HG03520 (cell line): ENCODE measurements at regions not wholly inside any gene's neighbourhood (a gene's known extent, or its start where the extent isn't known, plus 50 kb on each side); places are given as distances from the start of the nearest gene placed in this dataset.
"Not testable (repeated sequence)": the region's sequence is repeated elsewhere in the genome, so short reads cannot be mapped to it uniquely, and the experiment has no call there.

Experiments used
- ATAC-seq: cut with Tn5 transposase; IDR thresholded peaks from one replicate; pipeline ENCODE4 v1.9.1; 2021; ENCODE audit warnings: mild to moderate bottlenecking, moderate library complexity; ENCODE audit not compliant: unreplicated experiment

DNA sequence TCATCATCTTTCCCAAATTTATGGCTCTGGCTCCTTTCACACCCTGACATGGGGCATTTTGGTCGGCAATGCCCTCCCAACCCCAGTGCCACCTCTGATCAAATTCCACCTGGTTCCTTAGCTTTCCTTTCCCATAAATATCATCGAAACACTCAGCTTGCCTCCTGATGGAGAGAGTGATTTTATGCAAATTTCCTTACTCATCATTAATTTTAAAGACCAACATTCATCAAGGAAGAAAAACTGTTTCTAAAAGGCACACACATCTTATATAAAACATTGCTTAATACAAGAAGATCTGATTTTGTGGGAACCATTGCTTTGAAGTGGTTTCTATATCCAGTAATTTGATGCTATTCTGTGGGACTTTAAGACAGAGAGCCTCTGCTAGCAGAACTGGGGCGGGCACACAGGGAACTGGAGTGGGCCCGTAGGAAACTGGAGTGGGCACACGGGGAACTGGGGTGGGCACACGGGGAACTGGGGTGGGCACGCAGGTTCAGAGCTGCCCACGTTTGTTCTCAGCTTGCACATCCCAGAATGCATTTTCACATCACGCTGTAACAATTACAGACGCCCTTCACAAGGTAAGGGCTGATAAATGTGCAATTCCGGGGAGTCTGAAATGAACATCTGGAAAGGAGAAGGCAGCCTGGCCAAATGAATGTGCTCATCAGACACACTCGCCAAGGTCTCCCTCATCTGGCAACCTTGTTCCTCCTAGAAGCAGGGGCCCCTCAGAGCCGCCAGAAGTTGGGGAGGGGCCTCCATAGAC lies 174.2 kb downstream of the RTP5 start:
- ATAC-seq, result no peak

DNA sequence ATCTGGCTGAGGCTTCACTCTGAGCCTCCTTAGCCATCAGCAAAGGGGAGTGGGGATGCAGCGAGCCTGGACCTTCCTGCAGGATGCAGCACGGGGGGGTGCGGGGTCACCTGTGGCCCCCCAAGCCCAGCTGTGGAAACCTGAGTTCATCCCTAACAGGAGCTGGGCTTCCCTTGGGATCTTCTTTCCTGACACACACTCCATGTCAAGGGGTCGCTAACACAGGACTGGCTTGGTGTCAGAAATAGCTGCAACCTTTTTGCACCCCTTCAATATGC lies 174.7 kb downstream of the RTP5 start:
- no peak for ATAC-seq

DNA sequence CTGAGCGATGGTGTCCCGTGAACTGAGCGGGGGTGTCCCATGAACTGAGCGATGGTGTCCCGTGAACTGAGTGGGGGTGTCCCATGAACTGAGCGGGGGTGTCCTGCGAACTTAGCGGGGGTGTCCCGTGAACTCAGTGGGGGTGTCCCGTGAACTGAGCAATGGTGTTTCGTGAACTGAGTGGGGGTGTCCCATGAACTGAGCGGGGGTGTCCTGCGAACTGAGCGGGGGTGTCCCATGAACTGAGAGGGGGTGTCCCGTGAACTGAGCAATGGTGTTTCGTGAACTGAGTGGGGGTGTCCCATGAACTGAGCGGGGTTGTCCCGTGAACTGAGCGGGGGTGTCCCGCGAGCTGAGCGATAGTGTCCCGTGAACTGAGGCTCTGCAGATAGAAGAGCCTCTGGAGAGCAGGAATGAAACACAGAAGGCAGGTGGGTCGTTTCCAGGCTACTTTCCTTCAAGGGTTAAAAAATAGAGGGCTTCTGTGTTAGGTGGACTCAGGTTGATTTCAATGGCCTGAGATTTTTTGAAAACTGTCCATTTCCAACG lies 176.1 kb downstream of the RTP5 start:
- not testable (repeated sequence) for ATAC-seq

DNA sequence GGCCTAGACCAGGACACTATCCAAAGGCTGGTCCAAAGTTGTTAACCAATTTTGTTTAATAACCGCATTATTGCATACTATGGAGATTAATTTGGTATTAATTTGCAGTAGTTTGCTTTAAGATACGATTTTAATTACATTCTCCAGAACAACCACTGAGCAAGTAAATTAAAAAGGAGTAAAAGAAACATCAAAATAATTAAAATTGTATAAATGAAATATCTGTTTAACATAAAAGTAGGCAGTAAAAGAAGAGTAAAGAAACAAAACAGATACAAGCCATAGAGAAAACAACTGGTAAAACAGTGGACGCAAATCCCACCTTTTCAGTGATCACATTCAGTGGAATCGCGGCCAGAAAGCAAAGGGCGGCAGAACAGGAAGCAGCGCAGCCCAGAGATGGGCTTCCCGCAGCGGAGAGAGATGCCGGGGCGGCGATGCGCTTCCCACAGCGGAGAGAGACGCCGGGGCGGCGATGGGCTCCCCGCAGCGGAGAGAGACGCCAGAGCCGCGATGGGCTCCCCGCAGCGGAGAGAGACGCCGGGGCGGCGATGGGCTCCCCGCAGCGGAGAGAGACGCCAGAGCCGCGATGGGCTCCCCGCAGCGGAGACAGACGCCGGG lies 176.8 kb downstream of the RTP5 start:
- no peak for ATAC-seq

DNA sequence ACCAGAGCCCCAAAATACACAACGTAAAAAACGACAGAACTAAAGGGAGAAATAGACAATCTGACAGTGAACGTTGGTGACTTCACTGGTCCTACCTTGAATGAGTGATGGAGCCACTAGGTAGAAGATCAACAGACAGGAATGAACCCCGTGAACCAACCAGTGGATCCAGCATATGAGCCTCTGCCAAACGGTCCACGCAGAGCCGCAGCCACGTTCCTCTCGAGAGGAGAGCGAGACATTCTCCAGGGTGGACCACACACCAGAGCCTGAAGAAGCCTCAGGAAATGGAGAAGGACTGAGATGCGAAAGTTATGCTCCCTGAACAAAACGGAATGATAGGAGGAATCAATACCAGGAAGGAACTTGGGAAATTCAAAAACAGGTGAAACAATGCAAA lies 178.4 kb downstream of the RTP5 start:
- no peak for ATAC-seq

DNA sequence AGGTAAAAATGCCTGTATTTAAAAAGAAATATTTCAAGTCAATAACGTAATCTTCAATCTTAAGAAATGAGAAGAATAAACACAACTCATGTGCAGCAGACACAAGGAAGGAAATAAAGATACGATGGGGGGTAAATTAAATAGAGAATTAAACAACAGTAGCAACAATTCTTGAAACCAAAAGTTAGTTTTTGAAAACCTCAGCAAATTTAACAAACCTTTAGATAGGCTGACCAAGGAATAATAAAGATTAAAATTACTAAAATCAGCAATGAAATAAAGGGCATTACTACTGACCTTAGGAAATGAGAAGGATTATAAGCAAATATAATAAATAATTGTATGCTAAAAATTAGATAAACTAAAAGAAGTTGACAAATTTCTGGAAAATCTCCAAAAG lies 178.9 kb downstream of the RTP5 start:
- no peak for ATAC-seq

DNA sequence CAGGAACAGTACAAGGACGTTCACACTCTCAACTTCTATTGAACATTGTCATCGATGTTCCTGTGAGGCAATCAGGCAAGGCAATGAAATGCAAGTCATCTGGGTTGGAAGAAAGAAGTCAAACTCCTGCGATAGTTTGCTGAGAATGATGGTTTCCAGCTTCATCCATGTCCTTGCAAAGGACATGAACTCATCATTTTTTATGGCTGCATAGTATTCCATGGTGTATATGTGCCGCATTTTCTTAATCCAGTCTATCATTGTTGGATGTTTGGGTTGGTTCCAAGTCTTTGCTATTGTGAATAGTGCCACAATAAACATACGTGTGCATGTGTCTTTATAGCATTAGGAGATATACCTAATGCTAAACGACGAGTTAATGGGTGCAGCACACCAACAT lies 180.0 kb downstream of the RTP5 start:
- not testable (repeated sequence) for ATAC-seq

DNA sequence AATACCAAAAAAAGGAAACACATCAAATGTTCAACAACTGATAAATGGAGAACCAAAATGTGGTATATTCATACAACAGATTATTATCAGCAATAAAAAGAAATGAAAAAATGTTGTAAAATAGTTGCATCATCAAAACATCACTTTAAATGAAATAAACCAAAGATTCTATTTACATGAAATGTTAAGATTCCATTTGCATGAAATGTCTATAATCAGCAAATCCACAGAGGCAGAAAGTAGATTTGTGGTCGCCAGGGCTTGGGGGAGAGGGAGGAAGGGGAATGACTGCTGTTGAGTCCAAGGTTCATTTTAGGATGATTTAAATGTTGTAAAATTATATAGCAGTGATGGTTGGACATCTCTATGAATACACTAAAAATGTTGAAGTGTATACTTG lies 181.9 kb downstream of the RTP5 start:
- ATAC-seq, result no peak

DNA sequence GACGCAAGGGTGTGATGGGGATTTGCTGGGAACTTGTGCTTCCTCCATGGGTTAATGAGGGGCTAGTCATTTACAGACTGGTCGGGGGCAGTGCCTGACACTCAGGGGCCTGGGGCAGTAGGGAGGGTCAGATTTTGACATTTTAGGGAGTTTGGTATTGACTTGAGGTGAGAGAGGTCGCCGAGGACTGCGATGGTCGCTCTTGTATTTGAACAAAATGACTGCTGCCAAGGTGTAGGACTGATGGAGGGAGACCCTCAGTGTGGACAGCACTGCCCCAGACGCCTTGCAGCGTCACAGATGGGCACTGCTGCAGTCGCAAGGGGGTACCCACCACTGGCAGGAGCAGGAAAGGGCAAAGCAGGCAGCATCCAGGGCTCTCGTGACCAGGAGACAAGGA lies 182.9 kb downstream of the RTP5 start:
- no peak for ATAC-seq

DNA sequence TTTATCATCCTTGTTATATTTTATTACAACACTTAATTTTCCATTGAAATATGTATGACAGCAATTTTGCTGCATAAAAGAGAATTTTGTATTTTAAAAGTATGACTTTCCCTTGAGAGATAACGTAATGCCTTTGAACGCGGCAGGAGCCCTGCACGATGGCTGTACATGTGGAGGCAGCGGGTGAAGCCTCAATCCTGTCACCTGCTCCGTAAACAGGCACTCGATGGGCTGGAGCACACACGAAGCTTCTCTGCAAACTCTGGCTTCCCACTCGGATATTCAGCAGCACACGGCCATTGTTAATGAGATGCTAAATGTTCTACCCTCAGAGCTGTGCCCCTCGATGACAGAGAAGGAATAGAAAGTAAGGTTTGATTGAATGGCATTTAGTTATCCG lies 184.4 kb downstream of the RTP5 start:
- ATAC-seq, result no peak

DNA sequence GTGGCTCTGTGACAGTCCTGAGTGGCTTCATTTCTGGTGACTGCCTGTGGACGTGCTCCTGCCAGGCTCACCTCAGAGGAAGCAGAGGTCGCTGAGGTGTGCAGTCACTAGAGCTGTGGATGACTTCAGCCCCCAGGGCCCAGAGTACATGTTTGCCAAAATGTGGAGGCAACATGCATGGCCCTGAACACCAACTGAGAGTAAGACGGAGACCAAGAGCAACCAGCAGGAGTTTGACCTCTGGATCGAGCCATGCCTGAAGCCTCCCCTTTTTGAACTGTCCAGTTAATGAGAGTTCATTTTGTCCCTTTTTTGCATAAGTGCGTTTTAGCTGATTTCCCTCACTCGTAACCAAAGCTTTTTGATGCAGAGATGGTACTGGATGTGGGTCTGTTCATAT lies 184.9 kb downstream of the RTP5 start:
- no peak for ATAC-seq

DNA sequence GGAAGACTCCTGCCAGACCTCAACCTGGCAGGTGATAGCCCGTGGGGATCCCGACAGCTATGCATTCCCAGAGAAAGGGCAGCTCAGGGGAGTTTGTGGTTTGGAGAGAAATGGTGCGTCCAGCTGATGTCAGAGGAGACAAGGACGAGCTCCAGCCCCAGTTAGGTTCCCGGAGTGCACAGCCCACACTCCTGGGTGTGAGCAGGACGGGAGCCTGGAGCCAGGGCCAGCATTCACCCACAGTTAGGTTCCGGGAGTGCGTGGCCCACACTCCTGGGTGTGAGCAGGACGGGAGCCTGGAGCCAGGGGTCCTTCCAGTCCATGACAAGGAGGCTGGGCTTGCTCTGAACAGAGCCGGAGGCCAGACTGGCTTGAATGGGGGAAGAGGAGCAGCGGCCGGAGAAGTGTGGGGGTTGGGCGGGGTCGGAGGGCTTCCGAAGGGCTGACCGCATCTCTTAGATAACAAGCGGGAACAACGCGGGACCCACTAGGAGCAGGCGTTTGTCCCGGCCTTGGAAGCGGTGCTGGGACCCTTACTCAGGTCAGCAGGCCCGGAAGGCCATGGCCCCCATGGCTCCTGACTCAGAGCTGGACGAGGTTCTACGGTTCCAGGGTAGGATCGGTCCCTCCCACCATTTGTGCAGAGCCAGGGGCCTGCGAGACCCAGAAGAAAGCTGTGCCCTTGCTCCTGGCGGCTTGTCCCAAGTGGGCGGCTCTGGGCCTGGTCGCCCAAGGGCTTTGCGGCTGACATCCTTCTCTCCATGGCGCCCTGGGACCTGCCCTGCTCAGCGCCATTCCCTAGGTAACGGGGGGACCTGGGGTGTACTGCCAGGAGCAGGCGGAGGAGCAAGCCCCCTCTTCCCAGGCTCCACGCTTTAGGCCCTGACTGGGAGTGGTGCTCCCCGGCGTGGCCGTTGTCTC lies 185.6 kb downstream of the RTP5 start:
- no peak for ATAC-seq

DNA sequence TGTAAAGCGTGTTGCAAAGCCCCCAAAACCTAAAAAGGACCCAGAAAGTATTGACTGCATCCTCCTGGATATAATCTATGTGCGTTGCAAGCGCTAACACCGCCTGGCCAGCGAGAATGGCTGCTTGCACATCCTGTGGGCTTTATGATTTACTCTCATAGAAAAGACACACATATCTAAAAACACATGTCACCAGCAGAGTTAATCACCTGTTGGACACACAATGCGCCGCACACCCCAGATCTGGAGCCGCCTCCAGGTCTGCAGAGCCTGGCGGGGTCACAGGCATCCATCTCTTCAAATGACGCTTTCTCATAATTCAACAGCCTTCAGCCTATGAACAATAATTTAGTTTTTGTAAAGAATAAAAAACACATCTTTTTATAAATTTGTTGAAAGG lies 186.5 kb downstream of the RTP5 start:
- no peak for ATAC-seq

DNA sequence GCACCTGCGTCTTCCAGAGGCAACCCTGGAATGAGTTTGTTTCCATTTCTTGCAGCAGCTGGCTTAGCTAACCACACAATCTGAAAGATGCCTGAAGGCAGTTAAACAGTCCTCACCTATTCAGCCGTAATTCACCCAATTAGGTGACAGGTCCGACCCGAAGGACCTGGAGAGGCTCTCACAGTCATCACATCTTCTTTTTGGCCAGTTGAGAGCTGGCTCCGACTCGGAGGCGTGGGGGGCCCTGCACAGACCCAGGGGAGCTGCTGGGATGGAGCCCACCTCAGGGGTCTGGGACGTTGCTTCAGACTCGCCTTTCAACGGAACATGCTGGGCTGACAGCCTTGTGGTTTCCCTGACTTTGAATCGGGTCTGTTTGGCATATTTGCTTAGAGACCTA lies 187.3 kb downstream of the RTP5 start:
- ATAC-seq, result no peak

DNA sequence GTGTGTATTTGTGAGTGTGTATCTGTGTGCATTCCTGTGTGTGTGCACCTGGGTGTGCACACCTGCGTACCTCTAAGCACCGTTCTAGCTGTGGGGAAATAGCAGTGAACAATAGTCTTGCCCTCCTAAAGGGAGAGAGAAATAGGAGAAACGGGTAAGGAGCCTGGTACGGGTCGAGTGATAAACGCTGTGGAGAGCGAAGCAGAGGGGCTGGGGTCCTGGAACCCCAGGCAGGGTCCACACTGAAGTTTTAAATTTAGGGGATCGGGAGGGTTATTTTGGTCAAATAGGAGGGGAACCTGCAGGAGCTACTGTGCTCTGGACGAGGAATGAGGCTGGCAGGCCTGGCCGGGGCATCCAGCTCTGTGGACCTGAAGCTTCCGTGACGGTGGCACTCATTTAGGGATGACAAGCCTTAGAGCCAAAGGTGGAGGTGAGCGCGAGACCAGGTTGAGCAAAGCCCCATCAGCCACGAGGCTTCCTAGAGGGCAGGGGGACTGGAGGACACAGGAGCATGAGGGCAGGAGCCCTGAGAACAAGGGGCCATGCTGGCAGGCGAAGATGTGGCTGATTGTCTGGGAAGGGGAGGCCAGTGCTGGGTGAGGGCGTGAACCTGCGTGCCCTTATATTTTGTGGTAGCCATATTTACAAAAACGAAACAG lies 188.0 kb downstream of the RTP5 start:
- ATAC-seq, result no peak

DNA sequence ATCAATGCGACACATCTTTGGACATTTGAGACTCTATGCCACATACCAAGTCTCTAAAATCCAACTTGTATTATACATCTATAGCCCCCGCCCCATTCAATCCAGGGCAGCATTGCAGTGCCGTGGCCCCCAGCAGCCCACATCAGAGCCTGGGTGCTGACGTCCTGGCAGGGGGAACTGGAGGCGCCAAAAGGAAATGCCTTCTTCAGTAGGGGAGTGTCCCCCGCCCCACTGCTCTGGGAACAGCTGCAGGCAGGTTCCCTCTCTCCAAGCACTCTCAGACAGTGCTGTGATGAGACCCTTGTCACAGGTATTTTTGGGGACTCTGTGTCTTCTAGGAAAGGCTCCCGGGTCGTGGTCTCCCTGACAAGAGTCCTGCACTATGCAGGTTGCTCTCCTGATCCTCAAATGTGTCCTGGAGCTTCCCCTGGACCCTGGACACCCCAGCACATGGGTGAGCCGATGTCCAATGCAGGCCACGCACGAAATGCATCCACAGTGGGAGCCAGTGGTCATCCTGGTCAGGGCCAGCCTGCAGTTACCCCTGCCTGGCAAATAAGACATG lies 188.7 kb downstream of the RTP5 start:
- ATAC-seq, result no peak

DNA sequence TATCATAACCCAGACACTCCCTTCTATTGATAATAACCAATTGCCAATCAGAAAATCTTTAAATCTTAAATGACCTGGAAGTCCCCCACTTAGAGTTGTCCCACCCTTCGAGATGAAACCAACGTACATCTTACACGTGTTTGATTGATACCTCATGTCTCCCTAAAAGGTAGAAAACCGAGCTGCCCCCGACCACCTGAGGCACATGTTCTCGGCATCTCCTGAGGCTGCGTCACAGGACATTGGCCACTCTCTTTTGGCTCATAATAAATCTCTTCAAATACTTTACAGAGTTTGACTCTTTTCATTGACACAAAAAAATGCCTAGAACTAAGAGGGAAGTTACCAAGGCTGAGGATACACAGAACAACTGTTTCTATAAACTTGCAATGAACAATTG lies 190.0 kb downstream of the RTP5 start:
- ATAC-seq, result no peak

DNA sequence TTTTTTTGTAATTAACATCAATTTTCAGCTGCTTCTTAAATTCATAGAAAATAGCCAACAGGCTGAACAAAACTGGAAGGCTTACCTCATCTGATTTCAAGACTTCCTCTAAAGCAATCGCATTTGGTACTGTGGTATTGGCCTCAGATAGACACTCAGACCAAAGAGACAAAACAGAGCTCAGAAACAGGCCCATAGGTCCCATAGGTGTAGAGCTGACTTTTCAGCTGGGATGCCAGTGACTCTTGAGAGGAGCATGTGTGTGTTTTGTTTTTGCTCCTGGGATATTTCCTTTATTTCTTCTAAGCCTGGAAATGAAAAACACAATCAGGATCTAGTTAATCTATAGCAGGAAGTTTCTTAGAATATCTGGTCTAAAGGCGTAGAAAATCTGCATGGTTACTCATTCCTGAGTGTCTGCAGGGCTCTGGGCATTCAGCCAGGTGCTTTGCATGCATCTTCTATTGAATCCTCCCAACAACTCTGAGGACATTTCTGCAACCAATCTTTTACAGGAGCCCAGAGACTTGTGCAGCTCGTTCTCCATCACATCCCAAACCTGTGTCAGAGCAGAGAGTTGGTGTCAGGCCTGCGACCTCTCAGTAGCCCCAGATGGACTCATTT lies 190.8 kb downstream of the RTP5 start:
- ATAC-seq, result no peak

DNA sequence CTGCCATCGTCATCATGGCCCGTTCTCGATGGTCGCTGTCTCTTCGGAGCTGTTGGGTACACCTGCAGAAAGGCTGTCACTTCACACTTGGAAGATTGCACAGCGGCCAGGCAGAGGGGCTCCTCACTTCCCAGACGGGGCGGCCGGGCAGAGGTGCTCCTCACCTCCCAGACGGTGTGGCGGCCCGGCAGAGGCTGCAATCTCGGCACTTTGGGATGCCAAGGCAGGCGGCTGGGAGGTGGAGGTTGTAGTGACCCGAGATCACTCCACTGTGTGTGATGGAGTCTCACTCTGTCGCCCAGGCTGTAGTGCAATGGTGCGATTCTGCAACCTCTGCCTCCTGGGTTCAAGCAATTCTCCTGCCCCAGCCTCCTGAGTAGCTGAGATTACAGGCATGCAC lies 192.4 kb downstream of the RTP5 start:
- ATAC-seq, result not testable (repeated sequence)

DNA sequence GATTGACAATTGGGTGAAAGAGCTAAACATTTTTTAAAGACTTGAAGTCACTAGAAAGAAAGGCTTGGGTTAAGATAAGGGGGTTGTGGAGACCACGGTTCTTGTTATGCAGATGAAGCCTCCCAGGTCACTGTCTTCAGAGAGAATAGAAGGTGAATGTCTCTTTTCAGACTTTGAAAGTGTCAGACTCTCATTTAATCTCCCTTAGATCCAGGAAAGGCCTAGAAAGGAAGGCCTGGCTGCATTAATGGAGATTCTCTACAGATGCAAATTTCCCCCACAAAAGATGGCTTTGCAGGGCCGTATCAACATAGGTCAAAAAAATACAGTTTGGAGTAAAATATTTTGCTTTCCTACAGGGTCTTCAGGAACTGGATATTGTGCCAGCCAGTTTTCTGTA lies 193.9 kb downstream of the RTP5 start:
- ATAC-seq, result no peak
